ENCODE measurements at regions not wholly inside any gene's neighbourhood (a gene's known extent, or its start where the extent isn't known, plus 50 kb on each side); places are given as distances from the start of the nearest gene placed in this dataset.

- no CpG with 5 or more reads among the region's 3 CpGs for WGBS (ENCODE audit: insufficient coverage, insufficient read length)
- no peaks in the 10 kb centered on the region for H3K36me3 ChIP-seq (ENCODE audit: control insufficient read depth, insufficient read depth, low read length)
- H3K27me3 ChIP-seq (ENCODE audit: control insufficient read depth, insufficient read depth, low read length) = no peaks in the 10 kb centered on the region
- no peak overlapping the region for H3K4me3 ChIP-seq (ENCODE audit: low read length)
- H3K4me1 ChIP-seq (ENCODE audit: control insufficient read depth, insufficient read depth, low read length) = 0 out of 2 replicates have a peak, but pooled peaks cover 1% of the 10 kb centered on the region
- H3K9me3 ChIP-seq (ENCODE audit: control insufficient read depth, insufficient read depth, low read length) = no peaks in the 10 kb centered on the region
- H3K27ac ChIP-seq (ENCODE audit: low read length) = no peak overlapping the region
- no peak for DNase-seq (ENCODE audit: low read depth, low spot score)
These were observed 316.3 kb upstream of the SLC14A2 start for GRCh38 chr18:45298986-45299385.

GRCh38 chr18:45303026-45303425 is 312.2 kb upstream of the SLC14A2 start:
- 0 out of 2 replicates have a peak, but pooled peaks cover 1% of the 10 kb centered on the region for H3K4me1 ChIP-seq (ENCODE audit: control insufficient read depth, insufficient read depth, low read length)
- no peaks in the 10 kb centered on the region for H3K27me3 ChIP-seq (ENCODE audit: control insufficient read depth, insufficient read depth, low read length)
- H3K27ac ChIP-seq (ENCODE audit: low read length) = no peak overlapping the region
- no CpG with 5 or more reads among the region's 7 CpGs for WGBS (ENCODE audit: insufficient coverage, insufficient read length)
- H3K36me3 ChIP-seq (ENCODE audit: control insufficient read depth, insufficient read depth, low read length) = no peaks in the 10 kb centered on the region
- no peak overlapping the region for H3K4me3 ChIP-seq (ENCODE audit: low read length)
- no peaks in the 10 kb centered on the region for H3K9me3 ChIP-seq (ENCODE audit: control insufficient read depth, insufficient read depth, low read length)
- DNase-seq (ENCODE audit: low read depth, low spot score) = no peak

GRCh38 chr18:45304558-45304957 is 310.7 kb upstream of the SLC14A2 start:
- Histone ChIP-seq H3K4me1 (ENCODE audit: control insufficient read depth, insufficient read depth, low read length) (no peaks in the 10 kb centered on the region), H3K36me3 (ENCODE audit: control insufficient read depth, insufficient read depth, low read length) (no peaks in the 10 kb centered on the region), H3K9me3 (ENCODE audit: control insufficient read depth, insufficient read depth, low read length) (no peaks in the 10 kb centered on the region), H3K27ac (ENCODE audit: low read length) (no peak overlapping the region), H3K4me3 (ENCODE audit: low read length) (no peak overlapping the region), H3K27me3 (ENCODE audit: control insufficient read depth, insufficient read depth, low read length) (no peaks in the 10 kb centered on the region)
- no peak for DNase-seq (ENCODE audit: low read depth, low spot score)
- WGBS (ENCODE audit: insufficient coverage, insufficient read length) = no CpG with 5 or more reads among the region's 1 CpG

GRCh38 chr18:45312555-45313126 is 302.6 kb upstream of the SLC14A2 start:
- H3K4me3 ChIP-seq (ENCODE audit: low read length) = no peak overlapping the region

GRCh38 chr18:45316127-45316526 is 299.1 kb upstream of the SLC14A2 start:
- Histone ChIP-seq H3K27me3 (ENCODE audit: control insufficient read depth, insufficient read depth, low read length) (no peaks in the 10 kb centered on the region), H3K9me3 (ENCODE audit: control insufficient read depth, insufficient read depth, low read length) (no peaks in the 10 kb centered on the region), H3K27ac (ENCODE audit: low read length) (no peak overlapping the region), H3K4me1 (ENCODE audit: control insufficient read depth, insufficient read depth, low read length) (no peaks in the 10 kb centered on the region), H3K36me3 (ENCODE audit: control insufficient read depth, insufficient read depth, low read length) (no peaks in the 10 kb centered on the region), H3K4me3 (ENCODE audit: low read length) (no peak overlapping the region)
- WGBS (ENCODE audit: insufficient coverage, insufficient read length) = no CpG with 5 or more reads among the region's 3 CpGs
- peak; percentile 13 for DNase-seq (ENCODE audit: low read depth, low spot score)

More at GRCh38 chr18:45312555-45313126, 302.6 kb upstream of the SLC14A2 start:
- Histone ChIP-seq H3K27ac (ENCODE audit: low read length) (no peak overlapping the region), H3K9me3 (ENCODE audit: control insufficient read depth, insufficient read depth, low read length) (no peaks in the 10 kb centered on the region), H3K27me3 (ENCODE audit: control insufficient read depth, insufficient read depth, low read length) (no peaks in the 10 kb centered on the region), H3K36me3 (ENCODE audit: control insufficient read depth, insufficient read depth, low read length) (no peaks in the 10 kb centered on the region), H3K4me1 (ENCODE audit: control insufficient read depth, insufficient read depth, low read length) (no peaks in the 10 kb centered on the region)
- no peak for DNase-seq (ENCODE audit: low read depth, low spot score)
- WGBS (ENCODE audit: insufficient coverage, insufficient read length) = no CpG with 5 or more reads among the region's 9 CpGs

- no peaks in the 10 kb centered on the region for H3K9me3 ChIP-seq (ENCODE audit: control insufficient read depth, insufficient read depth, low read length)
- no peaks in the 10 kb centered on the region for H3K27me3 ChIP-seq (ENCODE audit: control insufficient read depth, insufficient read depth, low read length)
- H3K4me3 ChIP-seq (ENCODE audit: low read length) = no peak overlapping the region
- no peaks in the 10 kb centered on the region for H3K4me1 ChIP-seq (ENCODE audit: control insufficient read depth, insufficient read depth, low read length)
- DNase-seq (ENCODE audit: low read depth, low spot score) = no peak
- H3K27ac ChIP-seq (ENCODE audit: low read length) = no peak overlapping the region
- WGBS (ENCODE audit: insufficient coverage, insufficient read length) = no CpG with 5 or more reads among the region's 10 CpGs
- H3K36me3 ChIP-seq (ENCODE audit: control insufficient read depth, insufficient read depth, low read length) = no peaks in the 10 kb centered on the region
These were observed 297.2 kb upstream of the SLC14A2 start for GRCh38 chr18:45317948-45318640.

- no peaks in the 10 kb centered on the region for H3K36me3 ChIP-seq (ENCODE audit: control insufficient read depth, insufficient read depth, low read length)
- WGBS (ENCODE audit: insufficient coverage, insufficient read length) = no CpG with 5 or more reads among the region's 3 CpGs
These were observed 294.6 kb upstream of the SLC14A2 start for GRCh38 chr18:45320724-45321123.

GRCh38 chr18:45321520-45321919 is 293.8 kb upstream of the SLC14A2 start:
- Histone ChIP-seq H3K9me3 (ENCODE audit: control insufficient read depth, insufficient read depth, low read length) (no peaks in the 10 kb centered on the region), H3K27me3 (ENCODE audit: control insufficient read depth, insufficient read depth, low read length) (no peaks in the 10 kb centered on the region), H3K4me1 (ENCODE audit: control insufficient read depth, insufficient read depth, low read length) (peaks cover 4% of the 10 kb centered on the region; the same call in 1 of the 2 replicates), H3K36me3 (ENCODE audit: control insufficient read depth, insufficient read depth, low read length) (no peaks in the 10 kb centered on the region), H3K4me3 (ENCODE audit: low read length) (no peak overlapping the region), H3K27ac (ENCODE audit: low read length) (no peak overlapping the region)
- DNase-seq (ENCODE audit: low read depth, low spot score) = no peak
- WGBS (ENCODE audit: insufficient coverage, insufficient read length) = no CpG with 5 or more reads among the region's 8 CpGs

More at GRCh38 chr18:45320724-45321123, 294.6 kb upstream of the SLC14A2 start:
- DNase-seq (ENCODE audit: low read depth, low spot score) = no peak
- Histone ChIP-seq H3K4me3 (ENCODE audit: low read length) (no peak overlapping the region), H3K9me3 (ENCODE audit: control insufficient read depth, insufficient read depth, low read length) (no peaks in the 10 kb centered on the region), H3K4me1 (ENCODE audit: control insufficient read depth, insufficient read depth, low read length) (peaks cover 4% of the 10 kb centered on the region; the same call in 1 of the 2 replicates), H3K27ac (ENCODE audit: low read length) (no peak overlapping the region), H3K27me3 (ENCODE audit: control insufficient read depth, insufficient read depth, low read length) (no peaks in the 10 kb centered on the region)

GRCh38 chr18:45322343-45322742 is 292.9 kb upstream of the SLC14A2 start:
- no peak for DNase-seq (ENCODE audit: low read depth, low spot score)
- no peak overlapping the region for H3K4me3 ChIP-seq (ENCODE audit: low read length)
- no peaks in the 10 kb centered on the region for H3K27me3 ChIP-seq (ENCODE audit: control insufficient read depth, insufficient read depth, low read length)
- WGBS (ENCODE audit: insufficient coverage, insufficient read length) = no CpG with 5 or more reads among the region's 4 CpGs
- H3K36me3 ChIP-seq (ENCODE audit: control insufficient read depth, insufficient read depth, low read length) = no peaks in the 10 kb centered on the region
- H3K4me1 ChIP-seq (ENCODE audit: control insufficient read depth, insufficient read depth, low read length) = peaks cover 4% of the 10 kb centered on the region; the same call in 1 of the 2 replicates
- H3K9me3 ChIP-seq (ENCODE audit: control insufficient read depth, insufficient read depth, low read length) = no peaks in the 10 kb centered on the region
- H3K27ac ChIP-seq (ENCODE audit: low read length) = no peak overlapping the region

GRCh38 chr18:45324101-45324494 is 291.2 kb upstream of the SLC14A2 start:
- H3K9me3 ChIP-seq (ENCODE audit: control insufficient read depth, insufficient read depth, low read length) = no peaks in the 10 kb centered on the region
- H3K27ac ChIP-seq (ENCODE audit: low read length) = no peak overlapping the region
- DNase-seq (ENCODE audit: low read depth, low spot score) = no peak
- no peaks in the 10 kb centered on the region; the same call in 1 of the 2 replicates for H3K27me3 ChIP-seq (ENCODE audit: control insufficient read depth, insufficient read depth, low read length)
- no peaks in the 10 kb centered on the region for H3K36me3 ChIP-seq (ENCODE audit: control insufficient read depth, insufficient read depth, low read length)
- no CpG with 5 or more reads among the region's 3 CpGs for WGBS (ENCODE audit: insufficient coverage, insufficient read length)
- no peak overlapping the region for H3K4me3 ChIP-seq (ENCODE audit: low read length)
- peaks cover 4% of the 10 kb centered on the region; the same call in 1 of the 2 replicates for H3K4me1 ChIP-seq (ENCODE audit: control insufficient read depth, insufficient read depth, low read length)

Measured in iPS DF 6.9 (cell line).